ENCODE measurements at regions not wholly inside any gene's neighbourhood (a gene's known extent, or its start where the extent isn't known, plus 50 kb on each side); places are given as distances from the start of the nearest gene placed in this dataset.
A peak's percentile ranks its signal among the peaks of the same experiment; 100 is the strongest.

- Histone ChIP-seq H3K9ac (ENCODE audit: low read depth in 1 of 2, low read length in 2 of 2) (no peak overlapping the region), H3K27me3 (ENCODE audit: control insufficient read depth in 2 of 2, insufficient read depth in 2 of 2, low read length in 2 of 2) (no peaks in the 10 kb centered on the region), H3K27ac (ENCODE audit: low read depth in 2 of 2, low read length in 2 of 2) (no peak overlapping the region), H3K9me3 (ENCODE audit: control insufficient read depth in 2 of 2, low read length in 2 of 2) (peaks cover 0 to 3% of the 10 kb centered on the region in 2 donors), H3K4me1 (ENCODE audit: control insufficient read depth in 2 of 2, insufficient read depth in 2 of 2, low read length in 2 of 2) (no peaks in the 10 kb centered on the region), H3K36me3 (ENCODE audit: control insufficient read depth in 2 of 2, insufficient read depth in 2 of 2, low read length in 2 of 2) (no peaks in the 10 kb centered on the region), H3K4me3 (ENCODE audit: low read length in 2 of 2) (no peak overlapping the region)
Observed at GRCh38 chr18:56175330-56176001, 462.9 kb downstream of the TXNL1 start.

DNA sequence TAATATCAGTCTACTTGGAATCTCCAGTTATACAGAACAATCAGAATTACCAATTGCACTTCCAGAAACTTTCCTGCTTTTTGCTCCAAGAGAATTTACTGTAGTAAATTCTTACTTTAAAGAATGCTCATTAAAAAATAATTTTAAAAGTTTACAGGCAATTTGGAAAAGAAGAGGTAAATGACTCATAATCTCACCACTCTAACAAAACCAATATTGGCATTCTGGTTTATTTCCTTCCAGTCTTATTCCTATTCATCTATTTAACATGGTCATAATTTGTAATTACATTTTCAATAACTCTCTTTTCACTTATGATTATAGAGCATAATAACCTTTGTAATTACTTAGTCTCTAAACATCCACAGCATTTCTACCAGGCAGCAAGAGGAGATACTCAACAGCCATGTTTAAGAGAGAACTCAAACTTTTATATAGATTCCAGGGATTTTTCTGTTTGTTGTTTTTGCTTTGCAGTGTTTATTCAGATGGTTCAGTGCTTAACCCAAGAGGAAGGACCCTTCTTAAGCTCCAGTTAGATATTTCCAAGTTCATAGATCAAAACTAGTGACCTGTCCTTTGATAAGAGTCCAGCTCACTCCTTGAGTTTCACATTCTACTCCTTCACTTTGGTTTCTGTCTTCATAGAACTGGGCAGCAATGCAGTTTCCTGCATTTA lies 464.7 kb downstream of the TXNL1 start:
- Histone ChIP-seq H3K27me3 (ENCODE audit: control insufficient read depth in 2 of 2, insufficient read depth in 2 of 2, low read length in 2 of 2) (no peaks in the 10 kb centered on the region), H3K9me3 (ENCODE audit: control insufficient read depth in 2 of 2, low read length in 2 of 2) (peaks cover 0 to 3% of the 10 kb centered on the region in 2 donors), H3K36me3 (ENCODE audit: control insufficient read depth in 2 of 2, insufficient read depth in 2 of 2, low read length in 2 of 2) (no peaks in the 10 kb centered on the region), H3K27ac (ENCODE audit: low read depth in 2 of 2, low read length in 2 of 2) (no peak overlapping the region), H3K4me1 (ENCODE audit: control insufficient read depth in 2 of 2, insufficient read depth in 2 of 2, low read length in 2 of 2) (no peaks in the 10 kb centered on the region), H3K4me3 (ENCODE audit: low read length in 2 of 2) (no peak overlapping the region), H3K9ac (ENCODE audit: low read depth in 1 of 2, low read length in 2 of 2) (no peak overlapping the region)

DNA sequence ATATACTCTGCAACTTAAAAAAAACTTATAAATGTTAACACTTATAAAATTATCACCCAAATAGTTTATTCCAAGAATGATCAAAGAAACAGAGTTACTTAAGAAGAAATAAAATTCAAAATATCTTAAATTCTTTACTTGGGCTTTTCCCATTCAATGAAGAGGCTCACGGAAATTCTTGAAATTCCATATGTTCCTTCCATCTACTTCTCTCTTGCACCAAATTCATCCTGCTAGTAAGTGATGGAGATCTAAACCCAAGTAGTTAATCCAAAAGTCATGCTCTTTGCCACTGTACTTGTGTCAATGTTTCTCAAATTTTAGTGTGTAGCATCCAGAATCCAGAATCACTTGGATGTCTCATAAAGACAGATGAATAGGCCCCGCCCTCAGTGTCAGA lies 465.9 kb downstream of the TXNL1 start:
- H3K9me3 ChIP-seq (ENCODE audit: control insufficient read depth in 2 of 2, low read length in 2 of 2): peaks cover 0 to 3% of the 10 kb centered on the region in 2 donors
- no peaks in the 10 kb centered on the region for H3K36me3 ChIP-seq (ENCODE audit: control insufficient read depth in 2 of 2, insufficient read depth in 2 of 2, low read length in 2 of 2)
- no peak overlapping the region for H3K4me3 ChIP-seq (ENCODE audit: low read length in 2 of 2)
- H3K4me1 ChIP-seq (ENCODE audit: control insufficient read depth in 2 of 2, insufficient read depth in 2 of 2, low read length in 2 of 2): no peaks in the 10 kb centered on the region
- H3K9ac ChIP-seq (ENCODE audit: low read depth in 1 of 2, low read length in 2 of 2): no peak overlapping the region
- H3K27ac ChIP-seq (ENCODE audit: low read depth in 2 of 2, low read length in 2 of 2): no peak overlapping the region
- no peaks in the 10 kb centered on the region for H3K27me3 ChIP-seq (ENCODE audit: control insufficient read depth in 2 of 2, insufficient read depth in 2 of 2, low read length in 2 of 2)

DNA sequence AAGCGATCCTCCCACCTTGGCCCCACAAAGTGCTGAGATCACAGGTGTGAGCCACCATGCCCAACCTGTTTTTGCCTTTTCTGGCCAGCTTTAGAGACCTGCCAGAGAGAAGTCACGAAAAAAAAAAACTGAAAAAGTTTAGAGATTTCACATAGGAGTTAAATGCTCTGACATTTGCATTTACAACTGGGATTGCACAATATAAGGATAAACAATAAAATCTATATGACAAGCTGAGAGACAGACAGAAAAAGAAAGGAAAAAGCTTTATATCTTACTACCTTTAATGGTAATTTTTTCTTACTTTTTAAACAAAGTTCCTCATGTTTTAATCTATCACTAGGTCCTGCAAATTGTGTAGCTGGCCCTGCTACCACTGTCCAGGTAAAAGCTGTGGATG lies 466.5 kb downstream of the TXNL1 start:
- no peaks in the 10 kb centered on the region for H3K27me3 ChIP-seq (ENCODE audit: control insufficient read depth in 2 of 2, insufficient read depth in 2 of 2, low read length in 2 of 2)
- peaks cover 0 to 3% of the 10 kb centered on the region in 2 donors for H3K9me3 ChIP-seq (ENCODE audit: control insufficient read depth in 2 of 2, low read length in 2 of 2)
- no peaks in the 10 kb centered on the region for H3K4me1 ChIP-seq (ENCODE audit: control insufficient read depth in 2 of 2, insufficient read depth in 2 of 2, low read length in 2 of 2)
- no peaks in the 10 kb centered on the region for H3K36me3 ChIP-seq (ENCODE audit: control insufficient read depth in 2 of 2, insufficient read depth in 2 of 2, low read length in 2 of 2)
- no peak overlapping the region for H3K27ac ChIP-seq (ENCODE audit: low read depth in 2 of 2, low read length in 2 of 2)
- H3K9ac ChIP-seq (ENCODE audit: low read depth in 1 of 2, low read length in 2 of 2): no peak overlapping the region
- no peak overlapping the region for H3K4me3 ChIP-seq (ENCODE audit: low read length in 2 of 2)

GRCh38 chr18:56168049-56168781 lies 470.2 kb downstream of the TXNL1 start:
- H3K27ac ChIP-seq (ENCODE audit: low read depth in 2 of 2, low read length in 2 of 2): peak overlapping the region; percentile 33 to 34
- no peaks in the 10 kb centered on the region for H3K27me3 ChIP-seq (ENCODE audit: control insufficient read depth in 2 of 2, insufficient read depth in 2 of 2, low read length in 2 of 2)
- no peak overlapping the region for H3K9ac ChIP-seq (ENCODE audit: low read depth in 1 of 2, low read length in 2 of 2)
- H3K4me1 ChIP-seq (ENCODE audit: control insufficient read depth in 2 of 2, insufficient read depth in 2 of 2, low read length in 2 of 2): no peaks in the 10 kb centered on the region
- no peaks in the 10 kb centered on the region for H3K36me3 ChIP-seq (ENCODE audit: control insufficient read depth in 2 of 2, insufficient read depth in 2 of 2, low read length in 2 of 2)
- H3K4me3 ChIP-seq (ENCODE audit: low read length in 2 of 2): no peak overlapping the region
- H3K9me3 ChIP-seq (ENCODE audit: control insufficient read depth in 2 of 2, low read length in 2 of 2): peaks cover 0 to 3% of the 10 kb centered on the region in 2 donors

DNA sequence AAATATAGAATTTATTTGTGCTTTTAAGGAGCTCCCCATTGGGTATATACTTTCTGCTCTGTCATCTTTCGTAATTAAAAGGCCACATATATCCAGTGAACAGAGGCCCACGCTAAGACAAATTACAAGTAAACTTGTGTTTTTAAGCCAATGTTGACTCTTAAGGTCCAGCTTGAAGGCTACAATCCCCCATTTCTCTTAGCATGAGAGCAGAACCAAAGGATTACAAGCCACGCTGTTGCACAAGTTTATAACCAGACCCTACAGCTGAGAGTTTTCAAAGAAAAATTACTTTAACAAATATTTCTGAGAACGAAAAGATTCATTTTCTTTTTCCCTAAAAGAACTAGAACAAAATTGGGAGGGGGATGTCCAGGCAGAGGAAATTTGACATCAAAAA lies 471.0 kb downstream of the TXNL1 start:
- H3K9ac ChIP-seq (ENCODE audit: low read depth in 1 of 2, low read length in 2 of 2): no peak overlapping the region
- no peak overlapping the region for H3K4me3 ChIP-seq (ENCODE audit: low read length in 2 of 2)
- H3K27ac ChIP-seq (ENCODE audit: low read depth in 2 of 2, low read length in 2 of 2): no peak overlapping the region
- no peaks in the 10 kb centered on the region for H3K27me3 ChIP-seq (ENCODE audit: control insufficient read depth in 2 of 2, insufficient read depth in 2 of 2, low read length in 2 of 2)
- H3K9me3 ChIP-seq (ENCODE audit: control insufficient read depth in 2 of 2, low read length in 2 of 2): peaks cover 0 to 3% of the 10 kb centered on the region in 2 donors
- H3K36me3 ChIP-seq (ENCODE audit: control insufficient read depth in 2 of 2, insufficient read depth in 2 of 2, low read length in 2 of 2): no peaks in the 10 kb centered on the region
- H3K4me1 ChIP-seq (ENCODE audit: control insufficient read depth in 2 of 2, insufficient read depth in 2 of 2, low read length in 2 of 2): no peaks in the 10 kb centered on the region

- Histone ChIP-seq H3K9ac (ENCODE audit: low read depth in 1 of 2, low read length in 2 of 2) (no peak overlapping the region), H3K27ac (ENCODE audit: low read depth in 2 of 2, low read length in 2 of 2) (peak overlapping the region in 1 of 2 donors; percentile 18), H3K4me1 (ENCODE audit: control insufficient read depth in 2 of 2, insufficient read depth in 2 of 2, low read length in 2 of 2) (no peaks in the 10 kb centered on the region), H3K36me3 (ENCODE audit: control insufficient read depth in 2 of 2, insufficient read depth in 2 of 2, low read length in 2 of 2) (no peaks in the 10 kb centered on the region), H3K9me3 (ENCODE audit: control insufficient read depth in 2 of 2, low read length in 2 of 2) (peaks cover 0 to 3% of the 10 kb centered on the region in 2 donors), H3K27me3 (ENCODE audit: control insufficient read depth in 2 of 2, insufficient read depth in 2 of 2, low read length in 2 of 2) (no peaks in the 10 kb centered on the region), H3K4me3 (ENCODE audit: low read length in 2 of 2) (no peak overlapping the region)
Observed at GRCh38 chr18:56166914-56167313, 471.5 kb downstream of the TXNL1 start.

- no peaks in the 10 kb centered on the region for H3K4me1 ChIP-seq (ENCODE audit: control insufficient read depth in 2 of 2, insufficient read depth in 2 of 2, low read length in 2 of 2)
- H3K27ac ChIP-seq (ENCODE audit: low read depth in 2 of 2, low read length in 2 of 2): no peak overlapping the region
- H3K4me3 ChIP-seq (ENCODE audit: low read length in 2 of 2): no peak overlapping the region
- peaks cover 0 to under 1% of the 10 kb centered on the region in 2 donors for H3K9me3 ChIP-seq (ENCODE audit: control insufficient read depth in 2 of 2, low read length in 2 of 2)
- no peaks in the 10 kb centered on the region for H3K36me3 ChIP-seq (ENCODE audit: control insufficient read depth in 2 of 2, insufficient read depth in 2 of 2, low read length in 2 of 2)
- no peak overlapping the region for H3K9ac ChIP-seq (ENCODE audit: low read depth in 1 of 2, low read length in 2 of 2)
- H3K27me3 ChIP-seq (ENCODE audit: control insufficient read depth in 2 of 2, insufficient read depth in 2 of 2, low read length in 2 of 2): no peaks in the 10 kb centered on the region
Observed at GRCh38 chr18:56165601-56166355, 472.6 kb downstream of the TXNL1 start.

- Histone ChIP-seq H3K36me3 (ENCODE audit: control insufficient read depth in 2 of 2, insufficient read depth in 2 of 2, low read length in 2 of 2) (no peaks in the 10 kb centered on the region), H3K9me3 (ENCODE audit: control insufficient read depth in 2 of 2, low read length in 2 of 2) (no peaks in the 10 kb centered on the region), H3K4me3 (ENCODE audit: low read length in 2 of 2) (no peak overlapping the region), H3K27ac (ENCODE audit: low read depth in 2 of 2, low read length in 2 of 2) (no peak overlapping the region), H3K9ac (ENCODE audit: low read depth in 1 of 2, low read length in 2 of 2) (no peak overlapping the region), H3K4me1 (ENCODE audit: control insufficient read depth in 2 of 2, insufficient read depth in 2 of 2, low read length in 2 of 2) (no peaks in the 10 kb centered on the region), H3K27me3 (ENCODE audit: control insufficient read depth in 2 of 2, insufficient read depth in 2 of 2, low read length in 2 of 2) (no peaks in the 10 kb centered on the region)
Observed at GRCh38 chr18:56162311-56163265, 475.8 kb downstream of the TXNL1 start.
